ENCODE measurements at regions not wholly inside any gene's neighbourhood (a gene's known extent, or its start where the extent isn't known, plus 50 kb on each side); places are given as distances from the start of the nearest gene placed in this dataset.
A peak's percentile ranks its signal among the peaks of the same experiment; 100 is the strongest.

DNA sequence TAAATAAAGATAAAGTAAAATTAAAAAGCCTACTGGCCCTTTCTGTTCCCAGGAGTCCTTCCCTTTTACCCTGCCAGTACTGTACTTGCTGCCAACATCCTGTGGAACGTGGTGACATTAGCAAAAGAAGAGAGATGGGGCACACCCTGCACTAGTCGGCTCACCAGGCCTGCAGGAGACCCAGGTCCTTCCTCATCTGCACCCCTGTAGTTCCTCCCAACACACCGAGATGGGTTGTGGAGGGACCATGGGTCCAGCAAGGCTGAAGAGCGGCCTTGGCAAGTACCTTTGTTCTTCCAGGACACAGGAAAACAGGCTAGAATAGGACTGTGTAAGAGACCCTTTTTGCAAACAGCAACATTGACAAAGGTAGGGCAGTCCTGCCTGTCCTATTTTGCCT is 98.7 kb upstream of the TMPRSS2 start:
- no peak for DNase-seq (ENCODE audit: low spot score)
- 61% methylated on average over 4 of the region's 4 CpGs for WGBS
- Histone ChIP-seq H3K27me3 (replicated peaks; ENCODE audit: insufficient read depth) (no peaks in the 10 kb centered on the region), H3K27ac (peak overlapping the region in 1 of 2 donors; percentile 61), H3K36me3 (no peaks in the 10 kb centered on the region), H3K4me3 (no peak overlapping the region), H3K4me1 (replicated peaks) (peaks cover 13% of the 10 kb centered on the region), H3K9me3 (no peaks in the 10 kb centered on the region)
- intact Hi-C loops (cut with DNase I): no loop called here
- TF ChIP-seq CTCF (IDR thresholded peaks at IDR 0.05): no peak
- peak; percentile 34 for TF ChIP-seq POLR2AphosphoS5 (IDR thresholded peaks at IDR 0.05)
- TF ChIP-seq POLR2A (IDR thresholded peaks at IDR 0.05): no peak

GRCh38 chr21:41605934-41606285 is 98.0 kb upstream of the TMPRSS2 start:
- peak overlapping the region; percentile 27 to 61 for H3K27ac ChIP-seq
- H3K36me3 ChIP-seq: no peaks in the 10 kb centered on the region
- H3K27me3 ChIP-seq (replicated peaks; ENCODE audit: insufficient read depth): no peaks in the 10 kb centered on the region
- intact Hi-C loops (cut with DNase I): no loop called here
- H3K4me1 ChIP-seq (replicated peaks): peaks cover 17% of the 10 kb centered on the region
- H3K9me3 ChIP-seq: no peaks in the 10 kb centered on the region
- WGBS: 85% methylated on average over 10 of the region's 10 CpGs
- TF ChIP-seq CTCF (IDR thresholded peaks at IDR 0.05) (no peak), POLR2AphosphoS5 (IDR thresholded peaks at IDR 0.05) (no peak), POLR2A (IDR thresholded peaks at IDR 0.05) (no peak)
- DNase-seq (ENCODE audit: low spot score): no peak
- H3K4me3 ChIP-seq: no peak overlapping the region

GRCh38 chr21:41605178-41605933 is 97.4 kb upstream of the TMPRSS2 start:
- intact Hi-C loops (cut with DNase I): no loop called here
- Histone ChIP-seq H3K4me1 (replicated peaks) (peaks cover 17% of the 10 kb centered on the region), H3K27me3 (replicated peaks; ENCODE audit: insufficient read depth) (no peaks in the 10 kb centered on the region), H3K27ac (peak overlapping the region; percentile 27 to 61), H3K4me3 (no peak overlapping the region), H3K9me3 (no peaks in the 10 kb centered on the region), H3K36me3 (no peaks in the 10 kb centered on the region)
- TF ChIP-seq CTCF (IDR thresholded peaks at IDR 0.05): peak in 1 of 4 experiments; percentile 8
- peak; percentile 15 for TF ChIP-seq POLR2A (IDR thresholded peaks at IDR 0.05)
- peak; percentile 56 for TF ChIP-seq POLR2AphosphoS5 (IDR thresholded peaks at IDR 0.05)
- WGBS: 47% methylated on average over 20 of the region's 20 CpGs
- DNase-seq (ENCODE audit: low spot score): peak; percentile 75

- intact Hi-C loops (cut with DNase I): no loop called here
- Histone ChIP-seq H3K27me3 (replicated peaks; ENCODE audit: insufficient read depth) (no peaks in the 10 kb centered on the region), H3K4me3 (no peak overlapping the region), H3K36me3 (no peaks in the 10 kb centered on the region), H3K9me3 (no peaks in the 10 kb centered on the region), H3K27ac (no peak overlapping the region), H3K4me1 (replicated peaks) (peaks cover 17% of the 10 kb centered on the region)
- 85% methylated on average over 12 of the region's 12 CpGs for WGBS
- DNase-seq (ENCODE audit: low spot score): no peak
- TF ChIP-seq CTCF (IDR thresholded peaks at IDR 0.05): no peak
Measured at GRCh38 chr21:41604583-41605041, 96.7 kb upstream of the TMPRSS2 start.

GRCh38 chr21:41603476-41603875 is 95.5 kb upstream of the TMPRSS2 start:
- Histone ChIP-seq H3K4me3 (no peak overlapping the region), H3K4me1 (replicated peaks) (peaks cover 17% of the 10 kb centered on the region), H3K27ac (no peak overlapping the region), H3K9me3 (no peaks in the 10 kb centered on the region), H3K36me3 (no peaks in the 10 kb centered on the region), H3K27me3 (replicated peaks; ENCODE audit: insufficient read depth) (no peaks in the 10 kb centered on the region)
- DNase-seq (ENCODE audit: low spot score): no peak
- intact Hi-C loops (cut with DNase I): no loop called here
- TF ChIP-seq CTCF (IDR thresholded peaks at IDR 0.05) (no peak), POLR2AphosphoS5 (IDR thresholded peaks at IDR 0.05) (no peak), POLR2A (IDR thresholded peaks at IDR 0.05) (no peak)
- 80% methylated on average over 8 of the region's 8 CpGs for WGBS
